ENCODE measurements at regions not wholly inside any gene's neighbourhood (a gene's known extent, or its start where the extent isn't known, plus 50 kb on each side); places are given as distances from the start of the nearest gene placed in this dataset.

DNA sequence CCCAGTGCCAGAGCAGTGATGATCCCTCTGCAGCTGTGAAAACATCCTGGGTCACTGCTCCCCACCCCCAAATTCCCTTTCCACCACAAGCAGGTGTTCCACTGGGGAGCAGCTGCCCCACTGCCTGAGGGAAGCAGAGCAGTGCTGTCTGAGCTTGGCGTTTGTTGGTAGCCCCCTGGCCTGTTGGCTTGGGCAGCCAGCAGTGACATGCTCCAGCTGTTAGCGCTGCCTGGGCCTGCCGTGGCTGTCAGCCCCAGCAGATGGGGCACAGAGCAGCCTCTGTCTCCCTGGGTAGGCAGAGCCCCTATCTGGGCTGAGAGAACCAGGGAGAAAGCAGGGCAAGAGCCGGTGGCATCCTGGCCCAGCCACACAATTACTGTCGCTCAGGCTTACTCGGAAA, 247.7 kb downstream of the GLI2 start:
- no peak overlapping the region for H3K4me3 ChIP-seq (ENCODE audit: low read depth, low read length)
- no peak for DNase-seq (ENCODE audit: low read depth)
- TF ChIP-seq, protein P1, sequence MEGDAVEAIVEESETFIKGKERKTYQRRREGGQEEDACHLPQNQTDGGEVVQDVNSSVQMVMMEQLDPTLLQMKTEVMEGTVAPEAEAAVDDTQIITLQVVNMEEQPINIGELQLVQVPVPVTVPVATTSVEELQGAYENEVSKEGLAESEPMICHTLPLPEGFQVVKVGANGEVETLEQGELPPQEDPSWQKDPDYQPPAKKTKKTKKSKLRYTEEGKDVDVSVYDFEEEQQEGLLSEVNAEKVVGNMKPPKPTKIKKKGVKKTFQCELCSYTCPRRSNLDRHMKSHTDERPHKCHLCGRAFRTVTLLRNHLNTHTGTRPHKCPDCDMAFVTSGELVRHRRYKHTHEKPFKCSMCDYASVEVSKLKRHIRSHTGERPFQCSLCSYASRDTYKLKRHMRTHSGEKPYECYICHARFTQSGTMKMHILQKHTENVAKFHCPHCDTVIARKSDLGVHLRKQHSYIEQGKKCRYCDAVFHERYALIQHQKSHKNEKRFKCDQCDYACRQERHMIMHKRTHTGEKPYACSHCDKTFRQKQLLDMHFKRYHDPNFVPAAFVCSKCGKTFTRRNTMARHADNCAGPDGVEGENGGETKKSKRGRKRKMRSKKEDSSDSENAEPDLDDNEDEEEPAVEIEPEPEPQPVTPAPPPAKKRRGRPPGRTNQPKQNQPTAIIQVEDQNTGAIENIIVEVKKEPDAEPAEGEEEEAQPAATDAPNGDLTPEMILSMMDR (IDR thresholded peaks at IDR 0.05; ENCODE audit: insufficient read depth, low read depth, low read length, missing control alignments): no peak

DNA sequence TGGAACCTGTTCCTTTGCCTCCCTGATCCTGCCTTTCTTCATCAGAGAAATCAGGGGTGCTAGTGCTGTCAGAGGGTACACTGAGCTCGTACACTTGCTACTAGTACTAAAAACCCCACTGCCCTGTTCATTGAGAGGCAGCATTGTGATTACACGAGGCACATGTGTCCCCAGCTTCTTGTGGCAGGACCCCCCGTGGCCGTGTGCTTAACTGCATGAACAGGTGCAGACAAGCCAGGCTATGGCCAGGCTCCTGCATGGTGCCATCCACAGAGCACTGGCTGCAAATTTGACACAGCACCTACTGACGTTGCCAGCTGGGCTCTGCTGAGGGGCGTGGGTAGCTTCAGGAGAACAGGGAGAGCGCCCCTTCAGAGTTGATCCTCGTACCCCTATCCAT, 248.4 kb downstream of the GLI2 start:
- TF ChIP-seq, protein P1 (IDR thresholded peaks at IDR 0.05; ENCODE audit: insufficient read depth, low read depth, low read length, missing control alignments): no peak
- DNase-seq (ENCODE audit: low read depth): peak; percentile 10
- no peak overlapping the region for H3K4me3 ChIP-seq (ENCODE audit: low read depth, low read length)

DNA sequence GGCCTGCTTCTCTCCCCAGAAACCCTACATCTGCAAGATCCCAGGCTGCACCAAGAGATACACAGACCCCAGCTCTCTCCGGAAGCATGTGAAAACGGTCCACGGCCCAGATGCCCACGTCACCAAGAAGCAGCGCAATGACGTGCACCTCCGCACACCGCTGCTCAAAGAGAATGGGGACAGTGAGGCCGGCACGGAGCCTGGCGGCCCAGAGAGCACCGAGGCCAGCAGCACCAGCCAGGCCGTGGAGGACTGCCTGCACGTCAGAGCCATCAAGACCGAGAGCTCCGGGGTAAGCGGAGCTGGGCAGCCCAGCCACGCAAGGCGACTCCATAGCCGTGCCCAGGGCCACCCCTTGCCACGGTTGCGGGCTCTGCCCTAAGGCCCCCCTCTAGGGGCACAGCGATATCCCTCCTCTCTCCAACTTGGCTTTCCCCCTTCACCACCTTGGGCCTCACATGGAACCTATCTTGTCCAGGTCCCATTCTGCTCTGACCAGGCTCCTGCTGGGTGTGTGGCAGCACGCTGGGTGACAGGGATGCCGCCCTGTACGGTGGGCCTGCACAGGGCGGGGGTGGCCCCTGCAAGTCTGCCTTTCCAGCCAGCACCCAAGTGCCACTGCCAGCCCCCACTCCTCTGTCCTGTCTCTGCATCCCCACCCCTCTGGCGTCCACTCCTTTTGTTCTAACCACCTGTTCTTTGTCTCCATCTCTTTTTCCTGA, 248.9 kb downstream of the GLI2 start:
- TF ChIP-seq, protein P1 (IDR thresholded peaks at IDR 0.05; ENCODE audit: insufficient read depth, low read depth, low read length, missing control alignments): no peak
- no peak for DNase-seq (ENCODE audit: low read depth)
- no peak overlapping the region for H3K4me3 ChIP-seq (ENCODE audit: low read depth, low read length)

DNA sequence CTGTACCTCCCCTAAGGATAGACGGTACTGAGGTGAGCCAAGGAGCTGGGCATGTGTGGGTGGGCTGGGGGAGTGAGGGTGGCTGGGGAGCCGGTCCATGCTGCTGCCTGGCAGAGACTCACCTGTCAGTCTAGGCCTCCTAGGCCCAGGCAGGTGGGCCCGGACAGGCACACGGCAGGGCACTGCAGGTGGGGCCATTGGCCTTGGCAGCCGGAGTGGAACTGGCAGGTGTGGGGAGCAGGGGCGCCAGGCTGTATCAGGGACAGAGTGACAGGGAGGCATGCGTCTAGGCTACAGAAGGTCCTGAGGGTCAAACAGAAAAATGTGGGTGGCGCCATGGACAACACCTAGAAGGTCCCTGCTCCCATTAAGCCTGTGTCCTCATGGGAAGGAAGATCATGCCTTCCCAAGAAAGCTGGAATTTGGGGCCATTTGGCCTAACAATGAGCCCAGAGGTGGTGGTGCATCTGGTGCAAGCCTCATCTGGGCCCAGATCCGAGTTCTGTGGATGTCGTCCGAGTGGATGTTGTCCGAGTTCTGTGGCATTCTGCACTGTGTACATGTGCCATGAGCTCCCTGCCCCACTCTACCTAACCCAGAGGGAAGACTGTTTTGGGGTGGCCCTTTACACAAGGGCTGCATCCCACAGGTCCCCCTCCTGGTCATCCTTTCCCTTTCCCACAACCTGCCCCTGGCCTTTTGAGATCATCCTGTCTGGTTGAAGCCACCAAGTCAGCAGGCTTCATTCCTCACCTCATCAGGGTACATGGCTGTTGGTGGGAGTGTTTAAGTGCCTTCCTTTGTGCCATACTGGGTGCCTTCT, 249.7 kb downstream of the GLI2 start:
- no peak overlapping the region for H3K4me3 ChIP-seq (ENCODE audit: low read depth, low read length)
- TF ChIP-seq, protein P1 (IDR thresholded peaks at IDR 0.05; ENCODE audit: insufficient read depth, low read depth, low read length, missing control alignments): no peak
- DNase-seq (ENCODE audit: low read depth): no peak

DNA sequence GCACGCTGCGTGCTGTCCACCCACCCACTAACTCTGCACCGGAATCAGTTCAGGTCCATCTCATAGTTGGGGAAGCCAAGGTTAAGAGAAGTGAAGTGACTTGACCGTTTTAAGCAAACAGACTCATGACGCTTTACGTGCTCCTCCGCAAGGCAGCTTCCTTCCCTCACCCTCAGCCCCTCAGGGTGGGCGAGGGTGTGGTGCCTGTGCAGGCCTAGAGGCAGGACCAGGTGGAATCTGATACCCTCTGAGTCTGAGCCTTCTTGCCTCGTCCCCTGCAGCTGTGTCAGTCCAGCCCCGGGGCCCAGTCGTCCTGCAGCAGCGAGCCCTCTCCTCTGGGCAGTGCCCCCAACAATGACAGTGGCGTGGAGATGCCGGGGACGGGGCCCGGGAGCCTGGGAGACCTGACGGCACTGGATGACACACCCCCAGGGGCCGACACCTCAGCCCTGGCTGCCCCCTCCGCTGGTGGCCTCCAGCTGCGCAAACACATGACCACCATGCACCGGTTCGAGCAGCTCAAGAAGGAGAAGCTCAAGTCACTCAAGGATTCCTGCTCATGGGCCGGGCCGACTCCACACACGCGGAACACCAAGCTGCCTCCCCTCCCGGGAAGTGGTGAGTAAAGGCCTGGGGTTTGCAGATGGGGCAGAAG, 250.5 kb downstream of the GLI2 start:
- TF ChIP-seq, protein P1 (IDR thresholded peaks at IDR 0.05; ENCODE audit: insufficient read depth, low read depth, low read length, missing control alignments): no peak
- DNase-seq (ENCODE audit: low read depth): no peak
- no peak overlapping the region for H3K4me3 ChIP-seq (ENCODE audit: low read depth, low read length)

DNA sequence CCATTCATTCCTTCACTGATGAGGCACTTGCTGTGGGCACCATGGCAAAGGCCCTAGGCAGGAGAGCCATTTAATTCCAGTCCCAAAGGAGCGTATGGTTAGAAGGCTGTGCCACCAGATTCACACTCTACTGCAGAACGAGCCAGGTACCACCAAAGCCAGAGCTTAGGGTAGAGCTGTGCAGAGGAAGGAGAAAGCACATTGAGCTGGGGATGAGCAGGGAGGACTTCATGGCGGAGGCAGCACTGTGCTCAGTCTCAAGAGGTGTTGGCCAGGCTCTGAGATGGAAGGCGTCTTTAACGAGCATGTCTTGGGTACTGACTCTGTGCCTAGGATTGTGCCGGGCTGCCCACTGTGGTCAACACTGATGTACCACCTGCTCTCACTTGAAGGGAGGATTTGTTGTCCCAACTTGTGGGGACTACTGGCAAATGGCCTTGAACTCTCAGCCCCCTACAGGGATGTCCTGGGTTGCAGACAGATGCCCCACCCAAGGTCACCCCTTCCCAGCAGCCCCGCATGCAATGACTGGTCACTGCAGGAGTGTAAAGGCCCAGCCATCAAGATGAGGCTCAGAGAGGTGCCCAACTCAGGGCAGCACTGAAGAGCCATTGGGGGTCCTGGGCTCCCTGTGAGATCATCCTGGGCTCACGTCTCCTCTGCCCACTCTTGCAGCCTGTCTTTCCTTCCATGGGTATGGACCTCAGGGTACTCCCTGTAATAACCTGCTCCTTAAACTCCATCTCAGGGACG, 251.4 kb downstream of the GLI2 start:
- no peak overlapping the region for H3K4me3 ChIP-seq (ENCODE audit: low read depth, low read length)
- TF ChIP-seq, protein P1 (IDR thresholded peaks at IDR 0.05; ENCODE audit: insufficient read depth, low read depth, low read length, missing control alignments): no peak
- DNase-seq (ENCODE audit: low read depth): no peak
